Loucy (cell line): ENCODE measurements at regions not wholly inside any gene's neighbourhood (a gene's known extent, or its start where the extent isn't known, plus 50 kb on each side); places are given as distances from the start of the nearest gene placed in this dataset.

Source experiments
- H2AFZ ChIP-seq: fragments of 200-600 bp; sonication (generic); 2 replicates; pipeline ENCODE4 v1.6.0; 2016; ENCODE audit warnings: antibody characterized with exemption, mild to moderate bottlenecking, low read length, moderate library complexity
- H3F3A ChIP-seq: fragments of 200-600 bp; 2 replicates; pipeline ENCODE4 v1.6.0; 2016; ENCODE audit warnings: antibody characterized with exemption, low read depth, mild to moderate bottlenecking
- H3K27me3 ChIP-seq: fragments of 200-600 bp; sonication (generic); 2 replicates; pipeline ENCODE4 v1.6.1; 2014; ENCODE audit warnings: low read length, mild to moderate bottlenecking; ENCODE audit not compliant: insufficient read depth, poor library complexity, severe bottlenecking
- H3K36me3 ChIP-seq: fragments of 200-600 bp; sonication (generic); 2 replicates; pipeline ENCODE4 v1.6.1; 2016; ENCODE audit warnings: low read length; ENCODE audit not compliant: insufficient read depth
- H3K4me1 ChIP-seq: fragments of 200-600 bp; sonication (generic); 2 replicates; pipeline ENCODE4 v1.5.1; 2014; ENCODE audit warnings: low read length, mild to moderate bottlenecking; ENCODE audit not compliant: insufficient read depth, poor library complexity, severe bottlenecking
- H3K4me2 ChIP-seq: fragments of 200-600 bp; sonication (generic); 2 replicates; pipeline ENCODE4 v1.6.0; 2014; ENCODE audit warnings: antibody characterized with exemption, low read length, low read depth, mild to moderate bottlenecking; ENCODE audit not compliant: poor library complexity, severe bottlenecking
- H3K4me3 ChIP-seq: fragments of 200-600 bp; sonication (generic); 2 replicates; pipeline ENCODE4 v1.5.1; 2014; ENCODE audit warnings: low read length, mild to moderate bottlenecking, mixed read lengths; ENCODE audit not compliant: poor library complexity, severe bottlenecking
- H3K79me2 ChIP-seq: fragments of 200-600 bp; sonication (generic); 2 replicates; pipeline ENCODE4 v1.6.1; 2014; ENCODE audit warnings: low read length; ENCODE audit not compliant: insufficient read depth
- H3K9ac ChIP-seq: fragments of 200-600 bp; sonication (generic); 2 replicates; pipeline ENCODE4 v1.6.0; 2014; ENCODE audit warnings: mild to moderate bottlenecking, low read depth, low read length, moderate library complexity; ENCODE audit not compliant: poor library complexity, severe bottlenecking
- H3K9me2 ChIP-seq: fragments of 200-600 bp; sonication (generic); replicated peaks from 2 replicates; pipeline ENCODE4 v1.6.1; 2016; ENCODE audit warnings: low read depth, low read length, mixed read lengths
- H3K9me3 ChIP-seq: fragments of 200-600 bp; sonication (generic); 2 replicates; pipeline ENCODE4 v1.6.1; 2014; ENCODE audit warnings: mild to moderate bottlenecking, antibody characterized with exemption, low read length, low read depth; ENCODE audit not compliant: insufficient read depth
- H4K20me1 ChIP-seq: fragments of 200-600 bp; sonication (generic); 2 replicates; pipeline ENCODE4 v1.6.0; 2014; ENCODE audit warnings: antibody characterized with exemption, low read length, mild to moderate bottlenecking; ENCODE audit not compliant: insufficient read depth, poor library complexity, severe bottlenecking
- CTCF ChIP-seq: fragments of 200-600 bp; sonication (generic); conservative IDR thresholded peaks from 2 replicates; pipeline ENCODE4 v1.5.1; 2014; ENCODE audit warnings: mild to moderate bottlenecking, antibody characterized with exemption, low read length
- EZH2phosphoT487 ChIP-seq: fragments of 200-600 bp; IDR thresholded peaks from 2 replicates; pipeline ENCODE4 v1.6.1; 2018; ENCODE audit warnings: antibody characterized with exemption, mild to moderate bottlenecking, moderate library complexity, borderline replicate concordance

- H3F3A ChIP-seq, result no peaks in the 10 kb centered on the region
- no peaks in the 10 kb centered on the region for H3K4me1 ChIP-seq
- no peak overlapping the region for H2AFZ ChIP-seq
- no peak overlapping the region for H3K4me2 ChIP-seq
- H3K27me3 ChIP-seq, result no peaks in the 10 kb centered on the region
- no peaks in the 10 kb centered on the region for H3K36me3 ChIP-seq
- H3K9me2 ChIP-seq, result no peaks in the 10 kb centered on the region
- H3K4me3 ChIP-seq, result no peak overlapping the region
- no peaks in the 10 kb centered on the region for H3K9me3 ChIP-seq
- no peaks in the 10 kb centered on the region for H3K79me2 ChIP-seq
- no peak overlapping the region for H3K9ac ChIP-seq
- TF ChIP-seq EZH2phosphoT487, result no peak
- no peak for TF ChIP-seq CTCF
- no peaks in the 10 kb centered on the region for H4K20me1 ChIP-seq
Measured at GRCh38 chr3:159069866-159070425, 268.1 kb downstream of the MFSD1 start.

GRCh38 chr3:159074756-159075701 is 273.2 kb downstream of the MFSD1 start:
- H2AFZ ChIP-seq, result no peak overlapping the region
- H3K36me3 ChIP-seq, result no peaks in the 10 kb centered on the region
- H3K4me3 ChIP-seq, result no peak overlapping the region
- no peak overlapping the region for H3K4me2 ChIP-seq
- no peak for TF ChIP-seq EZH2phosphoT487
- TF ChIP-seq CTCF, result no peak
- H3K4me1 ChIP-seq, result no peaks in the 10 kb centered on the region
- no peaks in the 10 kb centered on the region for H3K27me3 ChIP-seq
- no peaks in the 10 kb centered on the region for H3K79me2 ChIP-seq
- no peak overlapping the region for H3K9ac ChIP-seq
- no peaks in the 10 kb centered on the region for H4K20me1 ChIP-seq
- H3K9me3 ChIP-seq, result no peaks in the 10 kb centered on the region
- no peaks in the 10 kb centered on the region for H3K9me2 ChIP-seq
- H3F3A ChIP-seq, result no peaks in the 10 kb centered on the region

GRCh38 chr3:159077860-159078259 is 276.0 kb downstream of the MFSD1 start:
- H3K79me2 ChIP-seq, result no peaks in the 10 kb centered on the region
- H3K4me2 ChIP-seq, result no peak overlapping the region
- H3K4me1 ChIP-seq, result peaks cover 4% of the 10 kb centered on the region
- no peak overlapping the region for H2AFZ ChIP-seq
- TF ChIP-seq EZH2phosphoT487 (no peak), CTCF (no peak)
- H3F3A ChIP-seq, result no peaks in the 10 kb centered on the region
- H3K9ac ChIP-seq, result no peak overlapping the region
- H3K27me3 ChIP-seq, result no peaks in the 10 kb centered on the region
- H3K9me3 ChIP-seq, result no peaks in the 10 kb centered on the region
- H3K9me2 ChIP-seq, result no peaks in the 10 kb centered on the region
- H3K4me3 ChIP-seq, result no peak overlapping the region
- no peaks in the 10 kb centered on the region for H3K36me3 ChIP-seq
- no peaks in the 10 kb centered on the region for H4K20me1 ChIP-seq
